ENCODE measurements at regions not wholly inside any gene's neighbourhood (a gene's known extent, or its start where the extent isn't known, plus 50 kb on each side); places are given as distances from the start of the nearest gene placed in this dataset.

- H3K27ac ChIP-seq, result no peak overlapping the region
- TF ChIP-seq CTCF (conservative IDR thresholded peaks at IDR 0.05), result no peak
- TF ChIP-seq ZFX (IDR thresholded peaks at IDR 0.05), result no peak
Measured at GRCh38 chr12:38152816-38153736, 163.5 kb upstream of the ALG10B start.

DNA sequence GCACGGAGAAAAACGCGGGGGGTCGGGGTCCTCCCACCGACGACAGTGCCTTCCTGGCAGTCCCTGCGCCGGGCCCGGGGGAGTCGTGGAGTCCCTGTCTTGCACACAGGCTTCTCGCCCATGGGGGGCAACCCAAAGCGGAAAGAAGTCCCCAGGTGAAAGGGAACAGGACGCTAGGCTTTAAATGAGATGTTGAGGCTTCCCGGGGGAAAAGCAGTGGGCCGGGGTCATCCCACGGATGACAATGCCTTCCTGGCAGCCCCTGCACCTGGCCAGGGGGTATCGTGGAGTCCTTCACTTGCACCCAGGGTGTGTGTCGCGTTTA is 162.9 kb upstream of the ALG10B start:
- no peak overlapping the region for H3K27ac ChIP-seq
- TF ChIP-seq CTCF (conservative IDR thresholded peaks at IDR 0.05) (no peak), ZFX (IDR thresholded peaks at IDR 0.05) (no peak)

GRCh38 chr12:38154096-38155019 is 162.2 kb upstream of the ALG10B start:
- TF ChIP-seq ZFX (IDR thresholded peaks at IDR 0.05) (no peak), CTCF (conservative IDR thresholded peaks at IDR 0.05) (no peak)
- H3K27ac ChIP-seq, result no peak overlapping the region

DNA sequence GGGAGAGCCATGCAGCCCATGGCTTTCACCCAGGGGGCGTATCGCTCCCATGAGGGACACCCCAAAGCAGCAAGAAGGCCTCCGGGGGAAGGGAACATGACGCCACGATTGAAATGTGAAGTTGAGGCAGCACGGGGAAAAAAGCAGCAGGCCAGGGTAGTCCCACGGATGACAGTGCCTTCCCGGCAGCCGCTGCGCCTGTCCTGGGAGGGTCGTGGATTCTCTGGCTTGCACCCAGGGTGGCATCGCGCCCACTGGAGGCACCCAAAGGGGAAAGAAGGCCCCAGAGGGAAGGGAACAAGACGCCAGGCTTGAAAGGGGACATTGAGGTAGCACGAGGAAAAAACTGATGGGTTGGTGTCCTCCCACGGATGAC is 161.6 kb upstream of the ALG10B start:
- TF ChIP-seq ZFX (IDR thresholded peaks at IDR 0.05) (no peak), CTCF (conservative IDR thresholded peaks at IDR 0.05) (no peak)
- H3K27ac ChIP-seq, result no peak overlapping the region

GRCh38 chr12:38155526-38156496 is 160.8 kb upstream of the ALG10B start:
- TF ChIP-seq CTCF (conservative IDR thresholded peaks at IDR 0.05) (no peak), ZFX (IDR thresholded peaks at IDR 0.05) (no peak)
- no peak overlapping the region for H3K27ac ChIP-seq

- H3K27ac ChIP-seq, result no peak overlapping the region
- TF ChIP-seq ZFX (IDR thresholded peaks at IDR 0.05) (no peak), CTCF (conservative IDR thresholded peaks at IDR 0.05) (no peak)
Measured at GRCh38 chr12:38156497-38157245, 159.9 kb upstream of the ALG10B start.

All from C4-2B (cell line).